HG03342 (cell line): ENCODE measurements at regions not wholly inside any gene's neighbourhood (a gene's known extent, or its start where the extent isn't known, plus 50 kb on each side); places are given as distances from the start of the nearest gene placed in this dataset.
"Not testable (repeated sequence)": the region's sequence is repeated elsewhere in the genome, so short reads cannot be mapped to it uniquely, and the experiment has no call there.

ENCODE experiments used
- ATAC-seq: cut with Tn5 transposase; IDR thresholded peaks from one replicate; pipeline ENCODE4 v1.9.1; 2021; ENCODE audit warnings: mild to moderate bottlenecking, moderate library complexity; ENCODE audit not compliant: unreplicated experiment

DNA sequence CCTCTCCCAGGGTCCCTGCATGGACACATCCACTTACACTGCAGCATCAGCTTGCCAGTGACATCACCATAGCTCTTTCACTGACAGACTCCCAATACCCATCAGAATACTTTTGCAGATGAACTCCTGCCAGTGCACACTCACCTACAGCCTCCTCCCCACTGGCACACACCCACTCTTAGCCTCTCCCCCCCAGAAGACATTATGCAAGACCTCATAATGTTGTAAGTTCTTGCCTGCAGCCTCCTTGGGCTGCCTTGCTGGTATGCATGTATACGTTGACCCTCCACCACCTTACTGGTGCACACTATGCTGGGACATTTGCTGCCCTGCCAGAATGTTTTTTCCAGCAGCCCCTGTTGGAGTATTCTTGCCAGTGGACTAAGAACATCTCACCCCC, 324.2 kb downstream of the AEBP2 start:
- ATAC-seq = no peak

DNA sequence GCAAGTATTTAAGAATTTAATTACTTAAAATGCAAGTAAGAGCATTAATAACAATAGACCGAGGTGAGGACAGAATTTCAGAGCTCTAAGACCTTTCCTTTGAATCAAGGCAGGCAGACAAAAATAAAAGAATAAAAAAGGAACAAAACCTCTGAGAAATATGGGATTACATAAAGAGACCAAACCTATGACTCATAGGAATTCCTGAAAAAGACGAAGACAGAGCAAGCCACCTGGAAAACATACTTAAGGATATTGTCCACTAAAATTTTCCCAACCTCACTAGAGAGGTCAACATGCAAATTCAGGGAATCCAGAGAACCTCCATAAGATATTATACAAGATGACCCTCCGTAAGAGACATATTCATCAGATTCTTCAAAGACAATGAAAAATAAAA, 325.1 kb downstream of the AEBP2 start:
- no peak for ATAC-seq

DNA sequence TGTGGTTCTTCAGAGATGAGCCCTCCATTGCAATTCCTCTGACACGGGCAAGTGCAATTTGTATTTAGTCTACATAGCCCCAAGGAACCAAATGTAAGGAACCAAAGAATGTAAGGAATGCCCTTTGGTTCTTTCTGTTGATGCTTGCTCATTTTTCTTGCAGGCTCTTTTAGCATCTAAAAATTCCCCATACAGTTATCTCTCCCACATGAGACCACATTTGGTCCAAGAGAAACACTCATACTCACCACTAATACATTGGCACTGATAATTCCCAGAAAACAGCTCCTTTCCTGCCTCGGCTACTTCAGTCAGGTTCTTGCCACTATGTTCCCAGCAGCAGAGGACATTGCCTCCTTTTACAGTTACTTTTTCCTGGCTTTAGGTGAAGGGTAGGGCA, 332.6 kb downstream of the AEBP2 start:
- ATAC-seq = no peak

DNA sequence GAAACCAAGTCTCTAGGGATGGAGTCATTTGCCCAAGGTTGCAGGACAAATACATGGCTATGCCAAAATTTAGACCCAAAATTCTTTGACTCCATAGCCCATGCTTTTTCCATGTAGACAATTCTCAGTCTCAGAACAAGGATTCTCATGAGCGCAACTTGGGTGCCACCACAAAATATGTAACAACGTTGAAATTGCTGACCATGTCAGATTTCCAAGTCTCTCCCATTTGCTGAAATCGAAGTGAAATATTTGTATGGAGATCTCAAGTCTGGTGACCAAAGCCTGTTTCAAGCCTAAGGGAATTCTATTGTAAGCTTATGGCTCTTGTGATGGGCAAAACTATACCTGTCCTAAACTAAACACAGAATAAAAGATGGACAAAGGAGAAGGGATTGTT, 333.5 kb downstream of the AEBP2 start:
- no peak for ATAC-seq

DNA sequence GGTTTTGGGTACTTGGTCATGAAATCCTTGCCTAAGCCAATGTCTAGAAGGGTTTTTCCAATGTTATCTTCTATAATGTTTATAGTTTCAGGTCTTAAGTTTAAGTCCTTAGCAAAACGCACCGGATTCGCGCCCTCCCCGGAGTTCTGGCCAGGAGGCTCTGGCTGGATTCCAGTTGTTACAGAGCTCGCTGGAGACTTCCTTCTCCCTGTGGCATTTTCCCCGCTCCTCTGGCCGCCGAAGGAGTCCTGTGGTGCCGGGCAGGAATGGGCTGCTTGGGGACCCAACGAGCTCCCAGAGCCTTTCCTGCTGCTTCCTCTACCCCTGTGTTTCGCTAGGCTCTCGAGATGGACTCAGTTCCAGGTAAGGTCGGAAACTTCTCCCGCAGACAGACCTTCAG, 335.9 kb downstream of the AEBP2 start:
- no peak for ATAC-seq

DNA sequence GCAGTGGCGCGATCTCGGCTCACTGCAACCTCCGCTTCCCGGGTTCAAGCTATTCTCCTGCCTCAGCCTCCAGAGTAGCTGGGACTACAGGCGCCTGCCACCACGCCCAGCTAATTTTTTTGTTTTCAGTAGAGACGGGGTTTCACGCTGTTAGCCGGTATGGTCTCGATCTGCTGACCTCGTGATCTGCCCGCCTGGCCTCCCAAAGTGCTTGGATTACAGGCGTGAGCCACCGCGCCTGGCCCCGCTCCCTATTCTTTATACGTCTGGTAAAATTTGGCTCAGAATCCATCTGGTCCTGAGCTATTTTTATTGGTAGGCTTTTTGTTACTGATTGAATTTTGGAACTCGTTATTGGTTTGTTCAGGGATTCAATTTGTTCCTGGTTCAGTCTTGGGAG, 336.7 kb downstream of the AEBP2 start:
- ATAC-seq = not testable (repeated sequence)

DNA sequence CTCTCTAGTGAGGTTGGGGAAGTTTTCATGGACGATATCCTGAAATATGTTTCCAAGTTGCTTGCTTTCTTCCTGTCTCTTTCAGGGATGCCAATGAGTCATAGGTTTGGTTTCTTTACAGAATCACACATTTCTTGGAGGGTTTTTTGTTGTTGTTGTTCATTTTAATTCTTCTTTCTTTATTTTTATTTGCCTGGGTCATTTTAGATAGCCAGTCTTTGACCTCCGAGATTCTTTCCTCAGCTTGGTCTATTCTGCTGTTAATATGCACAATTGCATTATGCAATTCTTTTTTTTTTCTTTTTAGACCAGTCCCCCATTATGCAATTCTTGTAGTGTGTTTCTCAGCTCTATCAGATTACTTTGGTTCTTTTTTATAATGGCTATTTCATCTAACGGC, 338.9 kb downstream of the AEBP2 start:
- ATAC-seq = no peak

DNA sequence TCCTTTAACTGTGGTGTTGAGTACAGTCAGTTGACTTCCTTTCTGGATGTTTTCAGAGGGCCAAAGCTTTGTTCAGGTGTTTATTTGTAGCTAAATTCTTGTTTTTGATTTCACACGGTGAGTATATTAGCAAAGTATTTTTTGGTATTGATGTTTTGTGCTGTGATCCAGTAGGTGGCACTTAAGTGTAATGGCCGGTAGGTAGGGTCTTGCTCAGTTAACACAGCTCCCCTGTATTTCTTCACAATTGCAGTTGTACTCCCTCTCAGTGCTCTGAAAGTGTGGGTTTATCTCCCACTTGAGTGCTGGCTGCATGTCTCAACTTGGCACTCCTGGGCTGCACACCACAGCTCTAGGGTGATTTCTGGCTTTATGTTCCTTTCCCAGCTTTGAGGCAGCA, 339.5 kb downstream of the AEBP2 start:
- ATAC-seq = no peak

DNA sequence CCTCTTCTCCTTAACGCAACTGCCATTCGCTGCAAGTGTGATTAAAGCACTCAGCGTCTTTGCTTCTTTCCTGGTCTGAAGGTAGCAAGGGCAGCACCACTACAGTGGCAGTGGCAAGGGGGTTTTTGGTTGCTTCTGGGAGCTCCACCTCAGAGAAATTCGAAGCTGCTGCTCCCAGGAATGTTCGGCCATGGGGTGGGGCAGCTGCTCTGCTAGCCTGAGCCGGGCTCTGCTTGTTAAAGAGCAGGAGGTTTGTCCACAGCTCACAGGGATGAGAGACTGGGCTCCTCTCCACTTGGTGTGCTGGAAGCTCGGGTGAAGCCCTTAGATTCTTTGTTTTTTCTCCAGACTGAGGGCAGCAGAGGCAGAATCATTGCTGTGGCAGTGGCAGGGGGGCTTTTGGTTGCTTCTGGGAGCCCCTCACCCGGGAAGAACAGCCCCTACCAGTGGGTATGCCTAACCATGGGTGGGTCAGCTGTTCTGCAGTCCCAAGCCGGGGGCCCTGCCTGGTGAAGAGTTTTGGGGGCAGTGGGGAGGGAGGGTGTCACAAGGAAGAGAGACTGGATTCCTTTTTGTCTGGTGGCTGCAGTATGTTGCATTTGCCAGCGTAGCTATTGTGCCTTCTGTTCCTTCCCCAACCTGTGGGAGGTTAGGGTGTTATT, 340.2 kb downstream of the AEBP2 start:
- no peak for ATAC-seq

DNA sequence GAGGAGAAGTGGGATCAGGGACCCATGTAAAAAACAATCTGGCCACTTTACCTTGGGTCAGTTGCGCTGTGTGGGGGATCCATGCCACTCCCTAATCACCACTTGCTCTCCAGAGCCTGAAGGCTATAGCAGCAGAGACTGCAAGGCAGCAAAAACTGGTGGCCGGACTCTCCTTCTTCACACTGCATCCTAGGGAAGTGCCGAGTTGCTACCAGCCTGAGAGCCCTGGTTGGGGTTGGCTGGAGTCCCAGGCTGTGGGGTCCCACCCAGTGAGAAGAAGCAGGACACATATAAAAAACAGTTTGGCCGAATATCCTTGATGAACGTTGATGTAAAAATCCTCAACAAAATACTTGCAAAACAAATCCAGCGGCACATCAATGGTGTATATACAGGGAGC, 341.2 kb downstream of the AEBP2 start:
- no peak for ATAC-seq

DNA sequence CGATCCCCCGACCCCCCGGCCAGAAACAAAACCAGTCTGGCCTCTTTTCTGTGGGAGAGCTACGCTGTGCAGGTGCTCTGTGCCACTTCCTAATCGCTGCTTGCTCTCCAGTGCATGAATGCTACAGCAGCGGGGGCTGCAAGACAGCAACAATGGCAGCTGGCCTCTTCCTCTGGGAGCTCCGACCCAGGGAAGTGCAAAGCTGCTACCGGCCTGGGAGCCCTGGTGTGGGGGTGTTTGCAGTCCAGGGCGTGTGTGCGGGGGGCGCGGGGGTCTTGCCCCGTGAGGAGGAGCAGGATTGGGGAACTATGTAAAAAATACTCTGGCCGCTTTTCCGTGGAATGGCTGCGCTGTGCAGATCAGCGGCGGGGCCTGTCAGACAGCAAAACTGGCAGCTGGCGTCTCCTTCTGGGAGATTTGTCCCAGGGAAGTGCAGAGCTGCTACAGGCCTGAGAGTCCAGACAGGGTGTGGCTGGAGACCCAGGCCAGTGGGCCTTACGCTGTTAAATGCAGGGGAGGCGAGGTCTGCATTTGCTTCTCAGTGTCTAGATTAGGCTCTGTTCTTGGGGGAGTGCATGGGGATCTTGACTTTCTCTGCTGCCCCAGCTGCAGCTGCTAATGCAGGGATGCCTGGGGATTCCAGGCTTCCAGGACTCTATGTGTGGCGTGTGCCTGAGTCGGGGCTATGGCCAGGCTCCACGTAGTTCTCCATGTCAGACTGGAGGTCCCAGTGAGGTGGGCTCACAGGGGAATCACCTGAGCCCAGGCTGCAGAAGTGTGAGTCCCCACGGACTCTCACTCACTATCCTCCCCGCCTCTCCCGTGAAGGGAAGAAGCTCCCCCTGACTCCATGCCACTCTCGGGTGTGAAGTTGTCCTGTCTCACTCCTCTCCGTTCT, 344.5 kb downstream of the AEBP2 start:
- no peak for ATAC-seq

DNA sequence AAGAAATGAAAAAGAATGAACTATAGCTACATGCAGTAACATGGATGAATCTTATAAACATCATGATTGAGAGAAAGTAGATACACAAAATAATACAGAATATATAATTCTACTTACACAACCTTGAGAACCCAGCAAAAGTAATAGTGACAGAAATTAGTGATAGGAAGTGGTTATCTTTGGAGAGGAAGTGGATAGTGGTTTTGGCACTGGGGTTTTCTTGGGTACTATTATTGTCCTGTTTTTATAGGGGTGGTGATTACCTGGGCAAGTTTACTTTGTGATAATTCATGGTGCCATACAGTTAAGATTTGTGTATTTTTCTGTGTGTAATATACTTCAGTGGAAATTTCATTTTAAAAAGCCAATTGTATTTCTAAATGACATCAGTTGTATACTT, 352.7 kb downstream of the AEBP2 start:
- no peak for ATAC-seq

DNA sequence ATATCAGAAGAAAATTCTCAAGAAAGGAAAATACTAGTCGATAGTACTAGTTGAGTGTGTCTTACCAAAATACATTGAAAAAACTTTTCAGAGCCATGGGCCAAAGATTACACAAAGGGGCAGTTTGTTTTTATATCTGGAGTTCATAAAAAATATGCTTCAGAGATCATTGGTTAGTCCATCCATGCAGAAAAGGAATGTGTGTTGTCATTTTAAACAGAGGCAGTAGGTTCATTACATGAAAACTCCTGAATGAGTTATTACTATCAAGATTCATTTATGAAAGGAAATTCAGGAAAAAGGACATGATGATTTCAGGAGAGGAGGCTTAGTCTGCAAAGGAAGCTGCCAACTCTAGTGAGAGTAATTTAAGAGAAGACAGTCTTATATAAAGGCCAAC, 354.8 kb downstream of the AEBP2 start:
- no peak for ATAC-seq

DNA sequence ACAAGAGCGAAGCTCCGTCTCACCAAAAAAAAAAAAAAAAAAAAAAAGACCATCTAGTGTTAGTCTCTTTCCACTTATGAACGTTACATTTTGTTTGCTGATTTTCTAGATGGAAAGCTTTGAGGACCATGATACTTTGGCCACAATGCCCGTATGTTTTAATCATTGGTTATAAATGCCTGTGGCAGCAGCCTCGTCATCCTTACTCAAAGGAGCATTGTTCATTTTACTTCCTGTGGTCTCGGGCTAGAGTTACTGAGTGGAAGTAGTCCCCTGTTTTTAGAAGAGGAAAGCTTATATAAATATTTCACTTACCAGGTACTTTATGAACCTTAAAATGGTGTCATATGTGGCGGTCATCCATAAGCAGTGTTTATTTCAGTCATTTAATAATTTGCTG, 359.9 kb downstream of the AEBP2 start:
- no peak for ATAC-seq

DNA sequence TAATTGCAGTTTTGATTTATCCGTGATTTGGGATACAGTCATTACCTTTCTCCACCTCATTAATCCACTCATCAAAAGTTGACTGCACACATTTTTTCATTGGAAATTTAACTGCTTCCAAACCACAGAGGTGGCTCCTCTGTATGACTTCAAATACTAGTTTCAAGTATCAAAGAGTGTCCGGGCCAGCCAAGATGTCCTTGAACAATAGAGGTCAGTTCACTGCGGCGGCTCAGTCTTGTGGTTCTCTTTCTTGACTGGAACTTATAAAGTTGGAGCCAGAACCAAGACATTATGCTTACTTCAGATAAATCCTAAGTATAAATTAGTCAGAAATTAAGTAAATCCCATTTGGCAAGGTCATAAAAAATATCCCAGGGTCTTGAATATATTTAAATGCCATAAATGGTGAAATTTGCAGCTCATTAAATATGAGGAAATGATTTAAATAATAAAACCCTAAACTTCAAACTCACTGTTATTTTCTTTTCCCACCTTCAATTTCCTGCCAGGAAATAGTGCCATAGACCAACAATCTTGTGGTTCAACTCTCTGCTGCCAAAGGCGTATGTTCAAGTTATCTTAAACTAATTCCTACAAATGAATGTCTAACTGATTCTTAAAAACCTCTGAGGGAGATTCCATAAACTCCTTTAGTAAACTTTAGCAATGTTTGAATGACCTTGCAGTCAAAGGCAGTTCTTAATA, 360.8 kb downstream of the AEBP2 start:
- no peak for ATAC-seq

DNA sequence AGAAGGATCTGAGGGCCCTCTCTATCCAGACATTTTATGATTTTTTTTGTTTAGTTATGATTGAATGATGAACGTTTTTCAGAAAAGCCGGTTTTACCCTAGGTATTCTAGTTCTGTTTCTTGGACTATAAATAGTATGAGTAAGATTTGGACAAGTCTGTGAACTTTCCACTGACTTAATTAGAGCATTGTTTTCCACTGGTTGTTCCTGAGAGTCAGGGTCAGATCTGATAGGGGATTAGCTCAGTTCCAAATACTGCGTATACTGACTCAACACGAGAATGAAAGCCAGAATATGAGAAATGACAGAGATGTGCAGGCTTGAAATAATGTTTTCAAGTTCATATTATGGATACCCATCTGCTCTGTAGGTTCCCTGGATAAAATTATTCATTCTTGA, 361.6 kb downstream of the AEBP2 start:
- no peak for ATAC-seq

DNA sequence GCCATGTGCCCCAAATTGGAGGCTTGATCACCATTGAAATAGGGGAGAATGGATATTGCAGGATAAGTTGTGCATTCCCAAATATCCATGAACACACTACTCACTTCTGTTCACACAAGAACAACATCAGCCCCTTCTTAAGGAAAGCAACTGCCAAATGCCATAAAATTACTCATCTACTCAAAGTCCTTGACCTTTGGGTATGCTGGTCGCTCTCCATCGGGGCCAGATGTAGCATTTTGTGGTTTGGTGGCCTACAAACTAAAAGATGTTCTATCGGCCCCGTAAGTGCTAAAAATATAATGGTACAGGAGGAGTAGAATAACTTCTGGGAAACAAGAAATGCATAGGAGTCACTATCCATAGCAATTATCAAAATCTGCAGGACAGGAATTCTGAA, 362.6 kb downstream of the AEBP2 start:
- ATAC-seq = no peak

DNA sequence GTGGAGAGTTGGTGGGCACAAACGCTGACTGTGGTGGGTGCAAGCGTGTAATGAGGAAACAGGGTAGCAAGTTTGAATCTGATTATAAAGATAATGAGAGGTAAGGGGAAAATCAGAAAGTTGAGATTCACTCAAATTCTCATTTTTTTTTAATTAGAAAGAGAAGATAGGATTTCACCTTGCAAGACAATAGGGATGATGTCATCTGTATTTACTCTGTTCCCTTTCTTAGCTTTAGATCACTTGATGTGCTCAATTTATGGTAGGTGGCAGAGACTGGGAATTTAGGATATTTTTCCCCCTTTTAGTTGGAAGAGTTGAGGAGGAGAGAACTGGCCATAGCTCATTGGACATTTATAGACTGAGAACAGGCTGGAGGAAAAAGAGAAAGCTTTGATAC, 363.6 kb downstream of the AEBP2 start:
- no peak for ATAC-seq

DNA sequence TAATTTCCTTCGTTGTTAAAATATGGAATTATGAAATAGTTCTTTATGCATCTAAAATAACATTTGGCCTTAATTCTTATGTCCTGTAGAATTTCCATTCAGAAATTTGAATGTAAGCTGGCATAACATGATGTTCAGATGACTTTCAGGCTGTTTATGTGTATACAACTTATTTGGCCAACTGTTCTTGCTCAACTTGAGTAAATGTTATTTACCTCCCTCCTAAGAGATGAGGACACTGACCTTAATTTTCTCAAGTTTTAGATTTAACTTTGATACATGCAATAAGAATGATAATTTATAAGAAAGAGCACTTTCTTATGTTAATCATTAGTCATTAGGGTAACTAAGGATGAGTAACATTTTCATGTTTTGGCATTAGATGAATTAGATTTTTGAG, 365.4 kb downstream of the AEBP2 start:
- no peak for ATAC-seq

DNA sequence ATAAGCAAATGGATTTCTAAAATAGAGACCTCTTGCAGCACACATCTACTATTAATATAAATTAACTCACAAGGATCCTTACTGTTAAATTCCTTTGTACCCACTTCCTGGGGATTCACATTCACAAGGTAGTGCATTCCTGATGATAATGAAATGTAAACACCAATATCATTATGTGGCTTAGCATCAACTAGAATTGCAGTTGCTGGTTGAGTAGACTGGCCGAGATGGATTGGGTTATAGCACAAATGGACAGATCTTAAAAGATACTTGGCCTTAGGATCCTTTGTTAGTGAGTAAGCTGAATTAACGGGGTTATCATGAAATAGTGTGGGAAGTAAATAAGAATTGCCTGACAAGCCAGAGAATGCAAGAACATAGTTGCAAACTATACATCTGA, 369.1 kb downstream of the AEBP2 start:
- no peak for ATAC-seq

DNA sequence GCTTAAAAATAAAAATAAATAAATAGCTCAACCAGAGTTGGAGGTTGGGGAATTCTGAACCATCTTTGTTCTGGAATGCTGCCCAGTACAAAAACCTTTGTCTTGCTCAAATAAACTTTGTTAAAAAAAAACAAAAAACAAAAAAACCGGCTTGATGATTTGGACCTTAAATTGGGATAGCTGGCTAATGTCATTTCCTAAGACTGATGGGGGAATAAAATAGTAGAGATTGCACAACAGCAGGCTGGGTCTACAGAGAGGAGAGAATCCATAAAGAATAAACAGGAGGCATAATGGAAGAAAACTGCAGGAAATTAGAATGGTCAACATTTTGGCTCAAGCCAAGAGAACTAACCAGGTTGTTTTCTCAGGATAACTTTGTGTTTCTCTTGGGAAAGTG, 370.9 kb downstream of the AEBP2 start:
- ATAC-seq = no peak

DNA sequence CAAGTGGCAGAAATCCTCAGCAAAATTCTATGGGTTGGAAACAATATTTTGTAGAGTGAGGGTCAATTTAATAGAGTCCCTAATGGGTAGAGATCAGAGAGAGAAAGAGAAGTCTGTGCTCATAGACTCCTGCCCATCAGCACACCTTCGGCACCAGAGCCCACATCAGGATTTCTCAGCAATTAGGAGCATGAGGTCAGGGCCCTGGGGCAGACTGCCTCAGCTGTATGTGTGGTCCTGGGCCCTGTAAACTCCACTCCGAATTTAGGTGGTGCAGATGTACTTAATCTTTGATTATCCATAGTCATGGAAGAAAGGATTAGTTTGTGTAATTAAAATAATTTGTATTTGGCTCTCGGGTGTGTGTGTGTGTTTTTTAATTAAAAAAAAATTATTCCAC, 372.6 kb downstream of the AEBP2 start:
- no peak for ATAC-seq
